Spleen (tissue), 11 donors: ENCODE measurements at regions not wholly inside any gene's neighbourhood (a gene's known extent, or its start where the extent isn't known, plus 50 kb on each side); places are given as distances from the start of the nearest gene placed in this dataset.

Experiments
- DNase-seq: peaks from one replicate; pipeline ENCODE4 v3.0.0-alpha.2; 2020
- H3K27ac ChIP-seq, 8 donors: fragments of 200-600 bp; sonication (generic) in 7 of 8; 1 replicate in 4 of 8; 2 replicates in 4 of 8; pipeline versions ENCODE4 v1.5.0 to v1.8.0; 2016 to 2021; ENCODE audit warnings: inconsistent platforms in 4 of 8, mild to moderate bottlenecking in 4 of 8, moderate library complexity in 1 of 8
- H3K27me3 ChIP-seq, 7 donors: fragments of 200-600 bp; sonication (generic) in 6 of 7; replicated peaks in 1 of 7; 1 replicate in 4 of 7; 2 replicates in 3 of 7; pipeline versions ENCODE4 v1.5.0 to v1.8.0; 2016 to 2021; ENCODE audit warnings: inconsistent platforms in 3 of 7, mild to moderate bottlenecking in 1 of 7
- H3K36me3 ChIP-seq, 6 donors: fragments of 200-600 bp; sonication (generic) in 5 of 6; 1 replicate in 4 of 6; 2 replicates in 2 of 6; pipeline versions ENCODE4 v1.5.0 to v1.8.0; 2016 to 2021; ENCODE audit warnings: inconsistent platforms in 2 of 6
- H3K4me1 ChIP-seq, 6 donors: fragments of 200-600 bp; sonication (generic) in 5 of 6; 1 replicate in 3 of 6; 2 replicates in 3 of 6; pipeline versions ENCODE4 v1.5.0 to v1.8.0; 2016 to 2021; ENCODE audit warnings: inconsistent platforms in 3 of 6
- H3K4me3 ChIP-seq, 8 donors: fragments of 200-600 bp; sonication (generic) in 7 of 8; 1 replicate in 4 of 8; 2 replicates in 4 of 8; pipeline versions ENCODE4 v1.5.0 to v1.8.0; 2016 to 2021; ENCODE audit warnings: inconsistent platforms in 4 of 8, mild to moderate bottlenecking in 4 of 8, moderate library complexity in 2 of 8
- H3K9me3 ChIP-seq, 8 donors: fragments of 200-600 bp; sonication (generic) in 7 of 8; 1 replicate in 4 of 8; 2 replicates in 4 of 8; pipeline versions ENCODE4 v1.5.0 to v1.8.0; 2016 to 2021; ENCODE audit warnings: inconsistent platforms in 4 of 8
- POLR2A ChIP-seq, 3 donors: fragments of 450-650 bp; IDR thresholded peaks; one replicate each; pipeline ENCODE4 v1.5.1; 2017; ENCODE audit warnings: antibody characterized with exemption in 3 of 3, mild to moderate bottlenecking in 1 of 3
- POLR2AphosphoS5 ChIP-seq, 3 donors: sonication (generic); formaldehyde crosslinking; IDR thresholded peaks; one replicate each; pipeline ENCODE4 v1.5.1; 2017; ENCODE audit warnings: antibody characterized with exemption in 3 of 3
- WGBS, 5 donors: extraction: QIAGEN DNeasy Blood & Tissue Kit in 3 of 5; methylation state at CpG; one replicate each; pipeline versions ENCODE4 v1.1.5 to v1.1.7; 2013 to 2018; 5-methylcytosine and 5-hydroxymethylcytosine counted together
- intact Hi-C: fragments of 100-400 bp; cut with DNase I; formaldehyde crosslinking; loops from one replicate; pipeline ENCODE4 v1.15.0; 2023; ENCODE audit warnings: low total_unique reads
- TF ChIP-seq, protein P1 (sequence below), 11 experiments: fragments of 200-600 bp in 7 of 11; fragments of 450-650 bp in 4 of 11; sonication (generic) in 4 of 11; IDR thresholded peaks in 8 of 11; conservative IDR thresholded peaks in 3 of 11; 1 replicate in 7 of 11; 2 replicates in 4 of 11; pipeline versions ENCODE4 v1.4.0 to v1.8.0; 2016 to 2021; ENCODE audit warnings: antibody characterized with exemption in 11 of 11, inconsistent platforms in 4 of 11, mild to moderate bottlenecking in 1 of 11
- donor health status: healthy with polysubstance abuse.
- donor health status: DM: no; HTN: no; CAD: no; lungs with moderate emphysema.
- donor health status: DM: no; HTN: no; CAD: no.
- donor health status: Bipolar disorder and iron deficiency.
- donor health status: healthy.
- donor health status: DM: no; HTN: no; CAD: no.
- donor health status: DM: yes; HTN: yes; CAD: no.

GRCh38 chr9:82363198-82363597 lies 374.6 kb downstream of the SPATA31D1 start:
- intact Hi-C loops, result no loop called here
- H3K9me3 ChIP-seq, result no peaks in the 10 kb centered on the region
- no peaks in the 10 kb centered on the region for H3K27me3 ChIP-seq
- 68 to 75% (median 73%) methylated on average over 5 of the region's 5 CpGs for WGBS, 5 donors
- no peaks in the 10 kb centered on the region for H3K36me3 ChIP-seq
- no peak overlapping the region for H3K4me3 ChIP-seq
- DNase-seq, result no peak
- H3K27ac ChIP-seq, result no peak overlapping the region
- TF ChIP-seq POLR2AphosphoS5 (IDR thresholded peaks at IDR 0.05) (no peak), POLR2A (IDR thresholded peaks at IDR 0.05) (no peak)
- TF ChIP-seq, protein P1, sequence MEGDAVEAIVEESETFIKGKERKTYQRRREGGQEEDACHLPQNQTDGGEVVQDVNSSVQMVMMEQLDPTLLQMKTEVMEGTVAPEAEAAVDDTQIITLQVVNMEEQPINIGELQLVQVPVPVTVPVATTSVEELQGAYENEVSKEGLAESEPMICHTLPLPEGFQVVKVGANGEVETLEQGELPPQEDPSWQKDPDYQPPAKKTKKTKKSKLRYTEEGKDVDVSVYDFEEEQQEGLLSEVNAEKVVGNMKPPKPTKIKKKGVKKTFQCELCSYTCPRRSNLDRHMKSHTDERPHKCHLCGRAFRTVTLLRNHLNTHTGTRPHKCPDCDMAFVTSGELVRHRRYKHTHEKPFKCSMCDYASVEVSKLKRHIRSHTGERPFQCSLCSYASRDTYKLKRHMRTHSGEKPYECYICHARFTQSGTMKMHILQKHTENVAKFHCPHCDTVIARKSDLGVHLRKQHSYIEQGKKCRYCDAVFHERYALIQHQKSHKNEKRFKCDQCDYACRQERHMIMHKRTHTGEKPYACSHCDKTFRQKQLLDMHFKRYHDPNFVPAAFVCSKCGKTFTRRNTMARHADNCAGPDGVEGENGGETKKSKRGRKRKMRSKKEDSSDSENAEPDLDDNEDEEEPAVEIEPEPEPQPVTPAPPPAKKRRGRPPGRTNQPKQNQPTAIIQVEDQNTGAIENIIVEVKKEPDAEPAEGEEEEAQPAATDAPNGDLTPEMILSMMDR (IDR thresholded peaks at IDR 0.05 in 8 of 11, conservative IDR thresholded peaks at IDR 0.05 in 3 of 11), result no peak
- no peaks in the 10 kb centered on the region for H3K4me1 ChIP-seq

DNA sequence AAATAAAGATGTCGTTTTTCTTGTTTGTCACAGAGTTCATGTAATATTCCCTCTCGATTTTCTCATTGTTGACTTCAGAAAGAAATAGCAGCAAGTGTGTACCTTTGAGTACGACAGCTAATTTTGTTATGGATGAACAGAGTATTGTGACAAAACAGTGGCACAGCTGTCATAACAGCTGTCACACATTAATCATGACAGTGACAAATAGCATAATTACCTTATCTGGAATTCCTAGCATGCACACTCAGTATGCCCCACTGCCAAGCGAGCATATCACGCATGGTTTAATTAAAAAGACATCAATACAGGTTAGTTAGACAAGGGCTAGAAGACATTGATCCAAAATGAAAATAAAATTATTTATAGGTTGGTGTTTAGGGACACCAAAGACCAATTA lies 375.1 kb downstream of the SPATA31D1 start:
- TF ChIP-seq, protein P1 (IDR thresholded peaks at IDR 0.05 in 8 of 11, conservative IDR thresholded peaks at IDR 0.05 in 3 of 11), result no peak
- no peak for TF ChIP-seq POLR2AphosphoS5 (IDR thresholded peaks at IDR 0.05)
- TF ChIP-seq POLR2A (IDR thresholded peaks at IDR 0.05), result no peak
- 78 to 95% (median 85%) methylated on average over 5 of the region's 5 CpGs for WGBS, 5 donors
- Histone ChIP-seq H3K4me1 (no peaks in the 10 kb centered on the region), H3K27me3 (no peaks in the 10 kb centered on the region), H3K36me3 (no peaks in the 10 kb centered on the region), H3K9me3 (no peaks in the 10 kb centered on the region), H3K4me3 (no peak overlapping the region), H3K27ac (no peak overlapping the region)
- intact Hi-C loops, result no loop called here
- no peak for DNase-seq

- Histone ChIP-seq H3K27me3 (no peaks in the 10 kb centered on the region), H3K4me3 (no peak overlapping the region), H3K4me1 (no peaks in the 10 kb centered on the region), H3K9me3 (no peaks in the 10 kb centered on the region), H3K36me3 (no peaks in the 10 kb centered on the region), H3K27ac (no peak overlapping the region)
- TF ChIP-seq POLR2AphosphoS5 (IDR thresholded peaks at IDR 0.05) (no peak), POLR2A (IDR thresholded peaks at IDR 0.05) (no peak)
- TF ChIP-seq, protein P1 (IDR thresholded peaks at IDR 0.05 in 8 of 11, conservative IDR thresholded peaks at IDR 0.05 in 3 of 11), result no peak
- intact Hi-C loops, result no loop called here
- no peak for DNase-seq
- WGBS, 5 donors, result 77 to 87% (median 83%) methylated on average over 2 of the region's 2 CpGs
Observed at GRCh38 chr9:82367016-82367415, 378.4 kb downstream of the SPATA31D1 start.

DNA sequence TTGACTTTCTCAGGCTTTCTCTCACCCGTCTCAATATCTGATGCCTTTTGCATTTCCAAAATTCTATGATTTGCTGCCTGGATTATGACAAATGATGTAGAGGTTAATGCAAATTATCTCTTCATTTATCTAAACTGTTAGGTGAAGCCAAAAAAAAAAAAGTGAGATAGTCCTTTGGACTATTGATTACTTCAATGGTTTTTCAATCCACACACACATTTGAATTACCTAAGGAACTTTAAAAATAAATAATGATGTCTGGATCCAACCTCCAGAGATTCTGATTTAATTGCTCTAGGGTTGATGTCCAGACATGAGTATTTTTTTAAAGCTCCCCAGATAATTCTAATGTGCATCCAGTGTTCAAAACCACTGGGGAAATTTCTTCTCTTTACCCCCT lies 379.4 kb downstream of the SPATA31D1 start:
- no peak overlapping the region for H3K4me3 ChIP-seq
- 73 to 92% (median 86%) methylated on average over 1 of the region's 1 CpG for WGBS, 5 donors
- no peaks in the 10 kb centered on the region for H3K9me3 ChIP-seq
- no peak for DNase-seq
- no peaks in the 10 kb centered on the region for H3K4me1 ChIP-seq
- no peak for TF ChIP-seq POLR2A (IDR thresholded peaks at IDR 0.05)
- TF ChIP-seq POLR2AphosphoS5 (IDR thresholded peaks at IDR 0.05), result no peak
- TF ChIP-seq, protein P1 (IDR thresholded peaks at IDR 0.05 in 8 of 11, conservative IDR thresholded peaks at IDR 0.05 in 3 of 11), result no peak
- no peaks in the 10 kb centered on the region for H3K27me3 ChIP-seq
- no peaks in the 10 kb centered on the region for H3K36me3 ChIP-seq
- no peak overlapping the region for H3K27ac ChIP-seq
- intact Hi-C loops, result no loop called here
